ENCODE measurements at regions not wholly inside any gene's neighbourhood (a gene's known extent, or its start where the extent isn't known, plus 50 kb on each side); places are given as distances from the start of the nearest gene placed in this dataset.
"Not testable (repeated sequence)": the region's sequence is repeated elsewhere in the genome, so short reads cannot be mapped to it uniquely, and the experiment has no call there.

GRCh38 chr13:25014398-25014973 is 81.5 kb upstream of the PABPC3 start:
- TF ChIP-seq CTCF (IDR thresholded peaks at IDR 0.05; ENCODE audit: low read depth, low read length, poor library complexity, severe bottlenecking); EZH2phosphoT487 (IDR thresholded peaks at IDR 0.05; ENCODE audit: borderline replicate concordance, low read length): not testable (repeated sequence)

Data from DOHH2 (cell line).